AG04449 (cell line): ENCODE measurements at regions not wholly inside any gene's neighbourhood (a gene's known extent, or its start where the extent isn't known, plus 50 kb on each side); places are given as distances from the start of the nearest gene placed in this dataset.
"Not testable (repeated sequence)": the region's sequence is repeated elsewhere in the genome, so short reads cannot be mapped to it uniquely, and the experiment has no call there.

Experiments
- CTCF ChIA-PET: fragments of 350-600 bp; formaldehyde crosslinking; extraction: SDS; loops from one replicate; lab custom pipeline; 2021; ENCODE audit warnings: antibody characterized with exemption; lab: Yijun Ruan, JAX
- POLR2A ChIA-PET: fragments of 400-600, 350-600 bp; formaldehyde crosslinking; extraction: SDS; loops from one replicate; lab custom pipeline; 2020; ENCODE audit warnings: antibody characterized with exemption, inconsistent platforms; lab: Yijun Ruan, JAX
- DNase-seq: peaks from one replicate; pipeline ENCODE4 v3.0.0-alpha.2; 2010; ENCODE audit warnings: low read depth, low spot score
- H3K4me3 ChIP-seq: 2 replicates; pipeline ENCODE4 v1.5.1; 2011; ENCODE audit warnings: low read depth, mild to moderate bottlenecking, control low read depth, low read length
- CTCF ChIP-seq: IDR thresholded peaks from one replicate; pipeline ENCODE4 v1.5.1; 2011; ENCODE audit warnings: mild to moderate bottlenecking, moderate library complexity, low read length, control low read depth, inconsistent platforms; ENCODE audit not compliant: insufficient read depth; ENCODE audit errors: missing control alignments

- no peak overlapping the region for H3K4me3 ChIP-seq
- CTCF ChIA-PET: interaction anchor here (0.7 kb wide), 1 partner anchor 34 kb away, joined by 3 read pairs; no protein-coding TSS in a partner anchor
- POLR2A ChIA-PET: no interaction called here
- no peak for DNase-seq
- no peak for TF ChIP-seq CTCF
These were observed 67.9 kb upstream of the SLC35C1 start for GRCh38 chr11:45737056-45737455.

- POLR2A ChIA-PET: no interaction called here
- no peak for TF ChIP-seq CTCF
- CTCF ChIA-PET: no interaction called here
- H3K4me3 ChIP-seq: no peak overlapping the region
- no peak for DNase-seq
These were observed 68.5 kb upstream of the SLC35C1 start for GRCh38 chr11:45736424-45736823.

GRCh38 chr11:45733176-45733575 is 67.8 kb upstream of the CHST1 start:
- ChIA-PET CTCF (no interaction called here), POLR2A (no interaction called here)
- no peak overlapping the region for H3K4me3 ChIP-seq
- TF ChIP-seq CTCF: no peak
- no peak for DNase-seq

GRCh38 chr11:45732343-45732742 is 66.9 kb upstream of the CHST1 start:
- ChIA-PET CTCF (no interaction called here), POLR2A (no interaction called here)
- DNase-seq: no peak
- no peak overlapping the region for H3K4me3 ChIP-seq
- TF ChIP-seq CTCF: no peak

GRCh38 chr11:45731171-45731570 is 65.7 kb upstream of the CHST1 start:
- POLR2A ChIA-PET, DNase-seq, CTCF ChIA-PET, H3K4me3 ChIP-seq: not testable (repeated sequence)

GRCh38 chr11:45730014-45730413 is 64.6 kb upstream of the CHST1 start:
- ChIA-PET POLR2A (no interaction called here), CTCF (interaction anchor here (1.1 kb wide), 1 partner anchor 359 kb away, joined by 4 read pairs; no protein-coding TSS in a partner anchor)
- no peak for TF ChIP-seq CTCF
- DNase-seq: no peak
- H3K4me3 ChIP-seq: no peak overlapping the region

GRCh38 chr11:45726493-45727054 is 61.2 kb upstream of the CHST1 start:
- H3K4me3 ChIP-seq: no peak overlapping the region
- DNase-seq: no peak
- no peak for TF ChIP-seq CTCF
- ChIA-PET CTCF (no interaction called here), POLR2A (no interaction called here)
